Activated CD8-positive, alpha-beta memory T cell treated with anti-CD3 and anti-CD28 coated beads, Interleukin-2, amount 50 U/mL, for 48 hours (primary cell): ENCODE measurements at regions not wholly inside any gene's neighbourhood (a gene's known extent, or its start where the extent isn't known, plus 50 kb on each side); places are given as distances from the start of the nearest gene placed in this dataset.
"Not testable (repeated sequence)": the region's sequence is repeated elsewhere in the genome, so short reads cannot be mapped to it uniquely, and the experiment has no call there.

ENCODE experiments used
- DNase-seq: peaks from one replicate; pipeline ENCODE4 v3.0.0-alpha.2; 2020

DNA sequence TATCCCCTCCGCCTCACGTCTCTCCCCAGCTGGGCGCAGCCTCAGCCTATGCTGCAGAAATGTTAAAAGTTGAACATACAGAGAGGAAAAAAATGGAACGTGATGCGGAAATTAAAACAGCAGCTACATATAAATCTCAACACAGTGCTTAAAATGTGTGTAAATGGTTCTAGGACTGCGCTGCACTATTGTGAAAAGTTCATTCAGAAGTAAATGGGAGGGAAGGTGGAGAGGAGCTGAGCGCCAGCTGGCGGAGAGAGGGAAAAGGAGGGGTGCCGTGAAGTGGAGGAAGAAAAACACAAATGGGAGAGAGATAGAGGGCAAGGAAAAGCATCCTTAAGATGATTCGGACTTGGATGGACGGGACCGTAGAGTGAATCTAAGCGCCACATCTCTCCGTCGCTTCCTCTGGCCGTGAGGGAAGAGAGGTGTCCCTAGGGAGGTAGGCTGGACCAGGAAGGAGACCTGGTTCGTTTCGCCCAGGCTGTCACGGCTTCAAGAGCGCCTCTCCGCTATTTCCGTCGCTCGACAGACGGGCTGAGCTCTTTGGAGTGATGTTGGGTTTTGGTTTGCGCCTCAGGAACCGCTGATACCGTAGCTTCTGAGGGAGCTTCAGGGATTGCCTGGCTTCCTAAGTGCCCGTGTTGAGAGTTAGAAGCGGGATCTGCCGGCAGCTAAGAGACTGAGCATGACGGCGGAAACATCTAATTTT, 113.7 kb downstream of the TRIM27 start:
- no peak for DNase-seq

DNA sequence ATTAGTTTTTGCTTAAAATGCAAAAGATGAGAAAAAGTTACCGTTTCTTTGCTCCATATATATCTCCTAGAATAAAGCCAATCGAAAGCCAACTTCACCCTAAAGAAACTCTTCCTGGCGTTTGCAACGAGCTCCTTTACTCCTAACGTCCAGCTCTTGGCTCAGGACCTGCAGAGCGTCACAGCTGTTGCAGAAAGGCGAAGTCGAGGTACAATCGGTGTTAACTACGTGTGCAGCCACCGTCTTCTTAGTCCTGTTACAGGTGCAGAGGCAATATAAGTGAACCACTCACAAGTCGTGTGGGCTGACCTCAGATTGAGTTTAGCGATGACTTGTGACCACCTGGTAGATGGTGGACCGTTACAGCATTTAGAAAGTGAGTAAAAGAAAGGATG, 113.1 kb downstream of the TRIM27 start:
- DNase-seq, result no peak

DNA sequence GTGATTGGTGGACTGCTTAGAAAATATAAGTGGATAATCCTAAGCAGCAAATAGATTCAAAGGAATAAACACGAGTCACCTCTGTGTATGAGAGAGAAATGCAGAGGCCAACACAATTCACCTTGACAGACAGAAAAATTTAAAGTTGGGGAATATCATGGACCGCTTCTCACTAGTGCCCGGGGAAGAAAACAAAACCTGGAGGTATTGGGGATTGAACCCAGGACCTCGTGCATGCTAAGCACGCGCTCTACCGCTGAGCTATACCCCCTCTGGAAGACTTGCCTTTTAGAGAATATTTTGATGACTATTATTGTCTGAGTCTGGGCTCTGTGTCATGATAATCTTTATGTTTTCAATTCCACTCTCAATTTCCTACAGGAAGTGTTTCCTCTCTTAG, 111.9 kb downstream of the TRIM27 start:
- no peak for DNase-seq

DNA sequence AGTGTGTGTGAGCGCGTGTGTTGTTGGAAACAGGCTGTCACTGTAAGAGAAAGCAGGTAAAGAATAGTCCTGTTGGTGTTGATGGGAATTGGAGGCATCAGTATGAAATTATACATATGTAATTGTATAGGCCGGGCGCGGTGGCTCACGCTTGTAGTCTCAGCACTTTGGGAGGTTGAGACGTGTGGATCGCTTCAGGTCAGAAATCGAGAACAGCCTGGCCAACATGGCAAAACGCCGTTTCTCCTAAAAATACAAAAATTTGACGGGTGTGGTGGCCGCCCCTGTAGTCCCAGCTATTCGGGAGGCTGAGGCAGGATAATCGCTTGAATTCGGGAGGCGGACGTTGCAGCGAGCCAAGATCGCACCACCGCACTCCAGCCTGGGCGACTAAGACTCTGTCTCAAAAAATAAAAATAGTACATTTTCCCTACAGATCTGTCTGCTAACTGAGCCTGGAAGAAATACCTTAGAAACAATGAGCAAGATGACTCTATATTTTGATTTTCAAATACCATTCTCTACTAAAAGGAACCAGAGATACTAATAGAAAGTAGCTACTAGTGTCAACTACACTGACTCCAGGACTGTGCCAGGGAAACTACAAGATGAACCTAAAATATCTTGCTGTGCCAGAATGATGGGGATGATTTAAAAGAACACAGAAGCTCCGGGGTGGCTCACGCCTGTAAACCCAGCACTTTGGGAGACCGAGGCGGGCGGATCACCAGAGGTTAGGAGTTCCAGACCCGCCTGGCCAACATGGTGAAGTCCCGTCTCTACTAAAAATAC, 110.8 kb downstream of the TRIM27 start:
- DNase-seq, result no peak

DNA sequence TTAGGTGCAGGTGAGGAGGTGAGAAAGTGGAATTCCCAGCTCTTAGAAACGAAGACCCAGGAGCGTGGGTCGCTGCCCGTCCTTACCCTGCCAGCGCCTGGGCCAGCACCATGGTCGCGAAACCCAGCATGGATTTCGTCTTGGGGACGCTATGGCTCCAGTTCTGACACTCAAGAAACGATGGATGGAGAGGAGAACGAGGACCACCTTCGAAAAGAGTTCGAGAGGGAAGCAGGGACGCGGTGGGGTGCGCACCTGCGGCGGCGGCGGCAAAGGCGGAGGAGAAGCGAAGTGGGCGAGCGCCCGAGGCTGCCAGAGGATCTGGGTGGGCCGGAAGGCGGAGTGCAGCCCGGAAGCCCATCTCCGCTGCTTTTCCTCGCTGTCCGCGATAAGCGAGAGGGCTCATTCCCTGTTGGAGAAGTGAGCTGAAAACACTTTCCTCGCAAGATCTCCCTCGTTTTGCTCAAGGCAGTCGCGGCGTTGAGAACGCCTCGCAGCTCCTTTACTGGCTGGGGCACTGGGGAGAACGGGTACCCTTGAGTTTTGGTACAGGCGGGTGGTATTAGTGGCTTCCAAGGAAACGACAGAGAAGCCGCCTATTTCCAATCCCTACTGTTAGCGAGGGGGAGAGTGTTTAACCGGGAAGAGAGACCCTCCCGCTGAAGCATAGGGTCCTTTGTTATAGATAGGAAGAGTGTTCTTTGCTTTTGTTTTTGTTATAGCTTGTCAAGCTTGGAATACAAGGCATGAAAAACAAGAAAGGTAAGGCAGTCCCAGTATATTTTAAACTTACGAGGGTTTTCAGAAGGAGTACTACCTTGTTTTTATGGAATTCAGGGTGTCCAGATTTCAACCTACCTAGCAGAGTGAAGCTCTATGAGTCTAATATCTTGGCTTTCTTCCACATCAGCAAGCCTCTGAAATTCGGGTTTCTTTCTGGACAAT, 109.5 kb downstream of the TRIM27 start:
- DNase-seq, result no peak

DNA sequence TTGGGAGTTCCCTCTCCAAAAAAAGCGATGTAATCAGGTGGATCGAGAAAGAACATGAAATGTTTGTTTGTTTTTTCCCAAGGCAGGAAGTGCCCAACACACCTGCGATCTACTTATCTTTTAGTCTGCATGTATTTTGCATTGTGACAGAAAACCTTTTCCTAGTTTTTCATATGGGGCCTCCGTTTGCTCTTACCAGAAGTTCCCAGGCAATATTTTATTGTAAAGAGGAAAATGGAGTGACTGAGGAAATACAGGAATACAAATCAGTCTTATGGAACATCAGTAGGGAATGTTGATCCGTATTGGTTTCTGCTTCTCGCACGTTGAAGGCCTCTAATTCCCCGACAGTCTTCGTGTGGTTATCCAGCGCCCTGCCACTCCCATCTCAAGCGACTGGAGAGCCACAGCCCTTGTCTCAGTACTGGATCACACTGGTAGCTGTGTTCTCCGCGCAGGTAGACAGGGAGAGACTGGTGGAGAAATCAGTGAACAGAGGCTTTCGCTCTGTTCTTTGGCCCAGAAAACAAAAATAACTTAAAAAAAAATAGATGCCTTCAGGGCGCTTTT, 107.4 kb downstream of the TRIM27 start:
- no peak for DNase-seq

DNA sequence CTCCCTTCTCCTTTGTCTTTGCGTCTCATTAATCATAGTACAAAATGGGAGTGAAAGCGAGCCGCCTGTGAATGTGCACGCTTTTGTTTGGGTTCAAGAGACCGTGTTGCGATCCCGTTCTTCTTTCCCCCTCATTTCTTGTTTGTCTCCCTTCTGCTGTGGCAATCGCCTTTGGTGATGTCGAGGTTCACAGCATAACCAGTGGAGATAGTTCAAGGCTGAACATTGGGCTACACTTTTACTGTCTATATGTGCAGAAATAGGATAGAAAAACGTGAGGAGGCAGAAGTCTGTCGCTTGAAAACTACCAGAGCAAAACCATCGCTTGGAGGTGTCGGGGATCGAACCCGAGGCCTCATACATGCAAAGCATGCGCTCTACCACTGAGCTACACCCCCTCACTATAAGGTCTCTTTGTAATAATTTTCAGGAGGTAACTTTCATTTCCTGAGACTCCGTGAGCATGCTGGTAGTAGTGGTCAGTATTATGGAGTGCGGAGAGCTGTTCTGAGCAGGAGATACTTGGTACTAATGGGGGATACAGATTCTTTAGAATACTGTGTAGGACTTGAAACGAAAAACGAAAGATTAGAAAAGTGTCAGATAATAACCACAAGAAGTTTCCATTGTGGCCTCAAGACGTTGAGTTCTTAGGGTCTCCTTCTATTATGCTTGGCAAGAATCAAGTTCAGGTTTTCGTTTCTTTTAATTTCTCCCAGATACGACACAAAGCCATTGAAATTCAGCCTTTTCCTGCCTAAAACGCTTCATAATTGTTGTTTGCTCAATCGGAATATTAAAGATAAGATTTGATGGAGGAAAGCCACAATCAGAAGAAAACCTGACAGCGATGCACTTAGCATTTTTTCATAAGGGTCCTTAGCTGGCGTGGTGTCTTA, 106.6 kb downstream of the TRIM27 start:
- peak; percentile 78 for DNase-seq

DNA sequence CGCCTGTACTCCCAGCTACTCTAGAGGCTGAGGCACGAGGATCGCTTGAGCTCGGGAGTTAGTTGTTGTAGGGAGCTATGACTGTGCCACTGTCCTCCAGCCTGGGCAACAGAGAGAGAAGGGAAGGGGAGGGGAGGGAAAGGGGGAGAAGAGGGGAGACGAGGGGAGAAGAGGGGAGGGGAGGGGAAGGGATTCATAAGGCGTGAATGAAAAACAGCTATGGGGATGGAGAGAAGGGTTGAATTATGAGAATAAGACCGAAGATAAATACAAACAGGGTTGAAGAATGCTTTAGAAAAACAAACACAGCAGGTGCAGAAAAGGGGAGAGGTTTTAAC, 106.0 kb downstream of the TRIM27 start:
- no peak for DNase-seq

DNA sequence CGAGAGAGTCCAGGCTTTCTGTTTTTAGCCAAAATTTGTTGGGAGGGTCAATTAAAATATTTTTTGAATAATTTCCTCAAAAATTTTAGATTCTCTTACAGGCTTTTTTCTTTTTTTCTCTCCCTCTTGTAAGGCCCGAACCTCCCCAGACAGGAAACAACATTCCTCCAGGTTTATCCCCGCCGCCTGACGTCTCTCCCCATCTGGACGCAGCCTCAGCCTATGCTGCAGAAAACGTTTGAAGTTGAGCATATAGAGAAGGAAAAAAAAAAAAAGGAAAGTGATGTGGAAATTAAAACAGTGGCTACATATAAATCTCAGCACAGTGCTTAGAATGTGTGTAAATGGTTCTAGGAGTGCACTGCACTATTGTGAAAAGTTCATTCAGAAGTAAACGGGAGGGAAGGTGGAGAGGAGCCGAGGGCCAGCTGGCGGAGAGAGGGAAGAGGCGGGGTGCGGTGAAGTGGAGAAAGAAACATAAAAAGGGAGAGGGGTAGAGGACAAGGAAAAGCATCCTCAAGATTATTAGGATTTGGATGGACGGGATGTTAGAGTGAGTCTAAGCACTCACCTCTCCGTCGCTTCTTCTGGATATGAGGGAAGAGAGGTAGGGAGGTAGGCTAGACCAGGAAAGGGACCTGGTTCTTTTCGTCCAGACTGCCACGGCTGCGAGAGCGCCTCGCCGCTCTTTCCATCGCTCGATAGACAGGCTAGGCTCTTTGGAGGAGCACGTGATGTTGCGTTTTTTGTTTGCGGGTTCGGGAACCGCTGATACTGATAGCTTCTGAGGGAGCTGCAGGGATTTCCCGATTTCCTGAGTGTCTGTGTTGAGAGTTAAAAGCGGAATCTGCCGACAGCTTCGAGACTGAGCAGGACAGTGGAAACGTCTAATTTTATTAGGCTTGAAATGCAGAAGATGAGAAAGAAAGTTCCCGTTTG, 98.7 kb downstream of the TRIM27 start:
- no peak for DNase-seq

DNA sequence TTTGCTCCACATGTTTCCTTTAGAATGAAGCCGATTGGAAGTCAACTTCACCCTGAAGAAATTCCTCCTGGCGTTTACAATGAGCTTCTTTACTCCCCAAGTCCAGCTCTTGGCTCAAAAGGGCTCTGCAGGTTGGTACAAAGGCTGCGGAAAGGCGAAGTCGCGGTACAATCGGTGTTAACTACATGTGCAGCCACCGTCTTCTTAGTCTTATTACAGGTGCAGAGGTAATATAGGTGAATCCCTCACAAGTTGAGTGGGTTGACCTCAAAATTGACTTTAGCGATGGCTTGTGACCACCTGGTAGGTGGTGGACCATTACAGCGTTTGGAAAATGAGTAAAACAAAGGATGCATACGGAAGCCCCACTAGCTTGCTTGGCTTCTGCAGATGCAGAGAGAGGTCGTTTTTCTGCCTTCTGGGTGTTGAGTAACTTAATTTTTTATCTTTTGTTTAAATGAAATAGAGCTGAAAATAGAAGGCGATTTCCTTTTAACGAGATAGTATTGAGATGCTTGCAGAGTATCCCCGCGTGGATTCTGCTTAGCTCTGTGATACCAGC, 98.0 kb downstream of the TRIM27 start:
- DNase-seq, result no peak

DNA sequence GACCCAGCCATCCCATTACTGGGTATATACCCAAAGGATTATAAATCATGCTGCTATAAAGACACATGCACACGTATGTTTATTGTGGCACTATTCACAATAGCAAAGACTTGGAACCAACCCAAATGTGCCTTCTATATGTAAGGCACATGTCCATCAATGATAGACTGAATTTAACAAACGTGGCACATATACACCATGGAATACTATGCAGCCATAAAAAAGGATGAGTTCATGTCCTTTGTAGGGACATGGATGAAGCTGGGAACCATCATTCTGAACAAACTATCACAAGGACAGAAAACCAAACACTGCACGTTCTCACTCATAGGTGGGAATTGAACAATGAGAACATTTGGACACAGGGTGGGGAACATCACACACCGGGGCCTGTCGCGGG, 92.1 kb downstream of the TRIM27 start:
- not testable (repeated sequence) for DNase-seq

DNA sequence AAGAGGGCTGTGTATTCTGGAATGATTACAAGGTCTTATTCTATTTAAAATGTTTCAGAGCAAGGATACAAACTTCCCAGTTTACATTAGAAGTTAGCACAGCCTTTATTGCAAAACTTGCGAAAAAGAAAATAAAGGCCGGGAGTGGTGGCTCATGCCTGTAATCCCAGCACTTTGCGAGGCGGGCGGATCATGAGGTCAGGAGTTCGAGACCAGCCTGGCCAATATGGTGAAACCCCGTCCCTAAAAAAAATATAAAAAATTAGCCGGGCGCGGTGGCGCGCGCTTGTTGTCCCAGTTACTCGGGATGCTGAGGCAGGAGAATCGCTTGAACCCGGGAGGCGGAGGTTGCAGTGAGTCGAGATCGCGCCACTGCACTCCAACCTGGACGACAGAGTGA, 87.1 kb downstream of the TRIM27 start:
- not testable (repeated sequence) for DNase-seq

DNA sequence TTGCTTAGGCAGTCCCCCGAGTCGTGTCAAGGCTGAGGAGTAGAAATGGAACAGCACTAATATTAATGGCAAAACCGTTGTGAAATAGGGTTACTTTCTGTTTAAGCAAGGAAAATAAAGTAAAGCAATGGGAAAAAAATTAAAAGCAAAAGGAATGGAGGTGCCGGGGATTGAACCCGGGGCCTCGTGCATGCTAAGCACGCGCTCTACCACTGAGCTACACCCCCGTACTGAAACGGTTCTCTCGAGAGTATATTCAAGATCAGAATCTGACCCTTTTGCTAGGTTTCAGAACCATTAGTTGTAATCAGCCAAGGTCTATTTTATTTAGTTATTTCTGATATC, 85.5 kb downstream of the TRIM27 start:
- DNase-seq, result peak; percentile 88

DNA sequence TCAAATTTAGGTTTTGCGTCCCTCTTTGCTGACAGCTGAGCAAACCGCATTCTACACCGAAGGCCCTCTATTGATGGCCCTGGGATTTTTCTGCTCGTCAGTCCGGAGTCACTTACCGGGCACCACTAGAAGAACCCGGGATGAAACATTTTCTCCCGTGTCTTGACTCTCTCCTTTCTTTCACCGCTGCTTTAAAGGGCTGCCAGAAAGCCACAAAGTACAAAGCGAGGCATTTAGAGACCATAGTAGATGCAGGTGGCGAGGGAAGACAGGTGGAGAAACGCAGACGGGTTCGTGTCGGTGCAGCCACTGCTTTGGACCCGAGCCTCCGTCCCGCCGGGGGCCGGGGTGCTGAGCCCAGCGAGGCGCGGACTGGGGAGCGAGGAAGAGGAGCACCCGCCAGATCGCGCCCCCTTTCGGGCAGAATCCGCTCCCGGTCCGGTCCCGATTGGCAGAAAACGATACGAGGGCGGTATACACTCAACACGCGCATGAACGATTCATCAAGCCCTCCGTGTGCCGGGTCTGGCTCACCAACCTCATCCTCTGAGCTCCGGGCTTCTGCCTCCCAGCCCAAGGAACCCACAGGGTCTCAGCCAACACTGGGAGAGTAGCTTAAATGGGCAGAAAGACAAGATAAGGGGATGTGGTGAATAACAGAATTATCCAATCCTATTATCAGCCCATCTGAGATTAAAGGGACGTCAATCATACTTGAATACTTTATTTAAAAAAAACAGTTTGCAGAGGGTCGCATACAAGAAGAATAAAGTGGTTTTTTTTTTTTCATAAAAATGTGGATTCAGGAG, 84.9 kb downstream of the TRIM27 start:
- peak; percentile 92 for DNase-seq

DNA sequence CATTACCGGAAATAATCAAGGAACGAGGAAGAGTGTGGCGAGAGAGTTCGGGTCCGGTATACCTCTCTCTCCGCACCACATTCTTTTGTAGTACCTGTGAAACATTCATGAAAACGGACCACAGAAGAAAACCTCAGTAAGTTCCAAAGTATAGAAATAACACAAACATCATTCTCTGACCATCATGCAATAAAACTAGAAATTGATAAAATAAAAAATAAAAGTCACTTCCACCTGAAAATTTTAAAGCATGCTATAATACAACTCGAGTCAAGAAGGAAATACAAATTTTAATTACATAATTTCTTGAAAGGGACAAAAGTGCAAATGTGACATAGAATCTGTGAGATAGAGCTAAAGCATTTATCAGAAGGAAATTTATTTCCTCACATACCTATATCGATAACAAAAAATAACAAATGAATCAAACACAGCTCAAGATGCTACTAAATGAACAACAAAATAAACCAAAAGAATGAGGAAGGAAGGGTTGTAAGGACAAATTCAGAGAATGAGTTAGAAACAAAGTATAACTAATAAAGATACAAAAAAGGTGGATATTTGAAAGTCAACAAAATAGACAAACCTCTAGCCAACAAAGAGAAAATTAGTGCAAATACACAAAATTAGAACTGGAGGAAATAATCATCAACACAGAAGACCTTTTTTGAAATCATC, 84.2 kb downstream of the TRIM27 start:
- no peak for DNase-seq

DNA sequence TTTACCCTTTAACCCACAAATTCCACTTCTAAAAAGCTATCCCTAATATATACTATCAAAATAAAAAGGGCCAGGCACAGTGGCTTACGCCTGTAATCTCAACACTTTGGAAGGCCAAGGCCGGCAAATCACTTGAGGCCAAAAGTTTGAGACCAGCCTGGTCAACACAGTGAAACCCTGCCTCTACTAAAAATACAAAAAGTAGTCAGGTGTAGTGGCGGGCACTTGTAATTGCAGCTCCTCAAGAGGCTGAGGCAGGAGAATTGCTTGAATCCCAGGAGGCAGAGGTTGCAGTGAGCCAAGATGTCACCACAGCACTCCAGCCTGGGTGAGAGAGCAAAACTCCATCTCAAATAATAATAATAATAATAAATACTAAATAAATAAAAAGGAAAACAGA, 82.5 kb downstream of the TRIM27 start:
- DNase-seq, result no peak

DNA sequence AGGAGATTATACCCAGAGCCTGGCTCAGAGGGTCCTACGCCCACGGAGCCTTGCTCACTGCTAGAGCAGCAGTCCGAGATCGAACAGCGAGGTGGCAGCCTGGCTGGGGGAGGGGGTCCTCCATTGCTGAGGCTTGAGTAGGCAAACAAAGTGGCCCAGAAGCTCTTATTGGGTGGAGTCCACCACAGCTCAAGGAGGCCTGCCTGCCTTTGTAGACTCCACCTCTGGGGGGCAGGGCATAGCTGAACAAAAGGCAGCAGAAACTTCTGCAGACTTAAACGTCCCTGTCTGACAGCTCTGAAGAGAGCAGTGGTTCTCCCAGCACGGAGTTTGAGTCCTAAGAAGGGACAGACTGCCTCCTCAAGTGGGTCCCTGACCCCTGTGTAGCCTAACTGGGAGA, 75.0 kb downstream of the TRIM27 start:
- DNase-seq, result not testable (repeated sequence)
